Sigmoid colon (tissue), 6 donors: ENCODE measurements at regions not wholly inside any gene's neighbourhood (a gene's known extent, or its start where the extent isn't known, plus 50 kb on each side); places are given as distances from the start of the nearest gene placed in this dataset.

ENCODE experiments used
- DNase-seq: peaks from one replicate; pipeline ENCODE4 v3.0.0-alpha.2; 2019
- H3K27ac ChIP-seq, 4 donors: fragments of 200-600 bp; sonication (generic); one replicate each; pipeline ENCODE4 v1.5.1; 2016 to 2019; ENCODE audit warnings: mild to moderate bottlenecking in 1 of 4
- H3K27me3 ChIP-seq, 3 donors: fragments of 200-600 bp; sonication (generic); one replicate each; pipeline ENCODE4 v1.5.1; 2019; ENCODE audit warnings: mild to moderate bottlenecking in 1 of 3
- H3K36me3 ChIP-seq, 4 donors: fragments of 200-600 bp; sonication (generic); one replicate each; pipeline ENCODE4 v1.5.1; 2016 to 2019
- H3K4me1 ChIP-seq, 4 donors: fragments of 200-600 bp; sonication (generic); one replicate each; pipeline ENCODE4 v1.5.1; 2017 to 2019
- H3K4me3 ChIP-seq, 4 donors: fragments of 200-600 bp; sonication (generic); one replicate each; pipeline ENCODE4 v1.5.1; 2017 to 2019; ENCODE audit warnings: mild to moderate bottlenecking in 2 of 4, moderate library complexity in 1 of 4
- H3K9me3 ChIP-seq, 4 donors: fragments of 200-600 bp in 3 of 4; sonication (generic) in 3 of 4; one replicate each; pipeline versions ENCODE4 v1.5.1 to v1.6.1; 2013 to 2019
- CTCF ChIP-seq, 4 experiments: fragments of 450-650 bp in 3 of 4; fragments of 200-600 bp in 1 of 4; IDR thresholded peaks; one replicate each; pipeline ENCODE4 v1.5.1; 2016 to 2019; ENCODE audit warnings: antibody characterized with exemption in 4 of 4, mild to moderate bottlenecking in 3 of 4, moderate library complexity in 2 of 4
- EP300 ChIP-seq, 4 donors: sonication (generic); formaldehyde crosslinking; IDR thresholded peaks; one replicate each; pipeline ENCODE4 v1.6.1; 2017; ENCODE audit warnings: antibody characterized with exemption in 4 of 4
- POLR2A ChIP-seq, 2 donors: fragments of 450-650 bp; IDR thresholded peaks; one replicate each; pipeline ENCODE4 v1.6.1; 2016; ENCODE audit warnings: antibody characterized with exemption in 2 of 2, mild to moderate bottlenecking in 2 of 2, moderate library complexity in 2 of 2
- POLR2AphosphoS5 ChIP-seq, 4 donors: sonication (generic); formaldehyde crosslinking; IDR thresholded peaks; one replicate each; pipeline ENCODE4 v1.6.1; 2017; ENCODE audit warnings: antibody characterized with exemption in 4 of 4
- WGBS, 2 donors: extraction: QIAGEN DNeasy Blood & Tissue Kit; methylation state at CpG; one replicate each; pipeline ENCODE4 v1.1.7; 2013; 5-methylcytosine and 5-hydroxymethylcytosine counted together
- intact Hi-C: fragments of 100-400 bp; cut with DNase I; formaldehyde crosslinking; loops from one replicate; pipeline ENCODE4 v1.15.1; 2023
- donor health status: healthy with polysubstance abuse.
- donor health status: healthy.

GRCh38 chrX:114051667-114052315 lies 532.1 kb upstream of the HTR2C start:
- TF ChIP-seq POLR2AphosphoS5 (IDR thresholded peaks at IDR 0.05) = no peak
- TF ChIP-seq CTCF (IDR thresholded peaks at IDR 0.05) = no peak
- no peak for TF ChIP-seq EP300 (IDR thresholded peaks at IDR 0.05)
- TF ChIP-seq POLR2A (IDR thresholded peaks at IDR 0.05) = no peak
- WGBS, 2 donors = 75 to 83% methylated on average over 4 of the region's 4 CpGs
- Histone ChIP-seq H3K27ac (no peak overlapping the region), H3K4me1 (no peaks in the 10 kb centered on the region), H3K4me3 (no peak overlapping the region), H3K9me3 (no peaks in the 10 kb centered on the region), H3K27me3 (no peaks in the 10 kb centered on the region), H3K36me3 (no peaks in the 10 kb centered on the region)
- intact Hi-C loops = no loop called here
- DNase-seq = no peak

GRCh38 chrX:114050075-114050796 lies 533.6 kb upstream of the HTR2C start:
- TF ChIP-seq POLR2AphosphoS5 (IDR thresholded peaks at IDR 0.05) = no peak
- TF ChIP-seq CTCF (IDR thresholded peaks at IDR 0.05) = no peak
- TF ChIP-seq EP300 (IDR thresholded peaks at IDR 0.05) = no peak
- TF ChIP-seq POLR2A (IDR thresholded peaks at IDR 0.05) = no peak
- Histone ChIP-seq H3K4me1 (no peaks in the 10 kb centered on the region), H3K27ac (no peak overlapping the region), H3K9me3 (no peaks in the 10 kb centered on the region), H3K4me3 (no peak overlapping the region), H3K36me3 (no peaks in the 10 kb centered on the region), H3K27me3 (no peaks in the 10 kb centered on the region)
- WGBS, 2 donors = 94 to 95% methylated on average over 7 of the region's 7 CpGs
- DNase-seq = no peak
- intact Hi-C loops = no loop called here

- H3K4me3 ChIP-seq = no peak overlapping the region
- WGBS, 2 donors = 77 to 92% methylated on average over 3 of the region's 3 CpGs
Observed at GRCh38 chrX:114049063-114049462, 534.8 kb upstream of the HTR2C start.

GRCh38 chrX:114047558-114047957 lies 536.3 kb upstream of the HTR2C start:
- H3K4me1 ChIP-seq = no peaks in the 10 kb centered on the region
- no peak overlapping the region for H3K27ac ChIP-seq
- no peaks in the 10 kb centered on the region for H3K9me3 ChIP-seq
- H3K36me3 ChIP-seq = no peaks in the 10 kb centered on the region
- no peak overlapping the region for H3K4me3 ChIP-seq
- H3K27me3 ChIP-seq = no peaks in the 10 kb centered on the region
- intact Hi-C loops = no loop called here
- TF ChIP-seq POLR2AphosphoS5 (IDR thresholded peaks at IDR 0.05) (no peak), EP300 (IDR thresholded peaks at IDR 0.05) (no peak), CTCF (IDR thresholded peaks at IDR 0.05) (no peak)
- DNase-seq = no peak
- WGBS, 2 donors = 72 to 75% methylated on average over 7 of the region's 7 CpGs

More at GRCh38 chrX:114049063-114049462, 534.8 kb upstream of the HTR2C start:
- TF ChIP-seq CTCF (IDR thresholded peaks at IDR 0.05) = no peak
- no peak for TF ChIP-seq EP300 (IDR thresholded peaks at IDR 0.05)
- TF ChIP-seq POLR2AphosphoS5 (IDR thresholded peaks at IDR 0.05) = no peak
- no peak for TF ChIP-seq POLR2A (IDR thresholded peaks at IDR 0.05)
- no peaks in the 10 kb centered on the region for H3K9me3 ChIP-seq
- no peak overlapping the region for H3K27ac ChIP-seq
- intact Hi-C loops = no loop called here
- H3K4me1 ChIP-seq = no peaks in the 10 kb centered on the region
- DNase-seq = no peak
- no peaks in the 10 kb centered on the region for H3K36me3 ChIP-seq
- no peaks in the 10 kb centered on the region for H3K27me3 ChIP-seq
